OCI-LY1 (cell line): ENCODE measurements at regions not wholly inside any gene's neighbourhood (a gene's known extent, or its start where the extent isn't known, plus 50 kb on each side); places are given as distances from the start of the nearest gene placed in this dataset.

ENCODE experiments used
- H2AFZ ChIP-seq: fragments of 200-600 bp; sonication (generic), shearing (Covaris generic); 2 replicates; pipeline ENCODE4 v1.6.0; 2014; ENCODE audit warnings: antibody characterized with exemption, mild to moderate bottlenecking, low read length
- H3F3A ChIP-seq: fragments of 200-600 bp; sonication (generic), shearing (Covaris generic); 2 replicates; pipeline ENCODE4 v1.6.0; 2014; ENCODE audit warnings: mild to moderate bottlenecking, antibody characterized with exemption, low read length, moderate library complexity; ENCODE audit not compliant: insufficient read depth
- H3K27ac ChIP-seq: fragments of 200-600 bp; sonication (generic); 2 replicates; pipeline ENCODE4 v1.5.1; 2014; ENCODE audit warnings: low read length, mixed run types, mild to moderate bottlenecking, low read depth; ENCODE audit not compliant: poor library complexity, severe bottlenecking
- H3K27me3 ChIP-seq: fragments of 200-600 bp; sonication (generic); 2 replicates; pipeline ENCODE4 v1.6.0; 2014; ENCODE audit warnings: antibody characterized with exemption, mild to moderate bottlenecking, low read length, moderate library complexity; ENCODE audit not compliant: insufficient read depth
- H3K36me3 ChIP-seq: fragments of 200-600 bp; sonication (generic); 2 replicates; pipeline ENCODE4 v1.6.1; 2014; ENCODE audit warnings: mild to moderate bottlenecking, antibody characterized with exemption, low read length, moderate library complexity, mixed read lengths; ENCODE audit not compliant: insufficient read depth
- H3K4me1 ChIP-seq: fragments of 200-600 bp; sonication (generic); 2 replicates; pipeline ENCODE4 v1.5.1; 2014; ENCODE audit warnings: mild to moderate bottlenecking, low read length, moderate library complexity; ENCODE audit not compliant: insufficient read depth, severe bottlenecking
- H3K4me2 ChIP-seq: fragments of 200-600 bp; sonication (generic), shearing (Covaris generic); 2 replicates; pipeline ENCODE4 v1.6.1; 2014; ENCODE audit warnings: low read length
- H3K4me3 ChIP-seq: fragments of 200-600 bp; sonication (generic); 2 replicates; pipeline ENCODE4 v1.5.1; 2014; ENCODE audit warnings: low read length, low read depth, mild to moderate bottlenecking, mixed read lengths; ENCODE audit not compliant: poor library complexity, severe bottlenecking
- H3K79me2 ChIP-seq: fragments of 200-600 bp; shearing (Covaris generic); 2 replicates; pipeline ENCODE4 v1.6.1; 2016; ENCODE audit warnings: mixed run types, low read length, mixed read lengths; ENCODE audit not compliant: insufficient read depth
- H3K9ac ChIP-seq: fragments of 200-600 bp; sonication (generic), shearing (Covaris generic); 2 replicates; pipeline ENCODE4 v1.6.1; 2014; ENCODE audit warnings: mild to moderate bottlenecking, low read length, mixed read lengths
- H3K9me2 ChIP-seq: fragments of 200-600 bp; sonication (generic), shearing (Covaris generic); 2 replicates; pipeline ENCODE4 v1.6.1; 2014; ENCODE audit warnings: low read depth, mild to moderate bottlenecking, low read length, mixed read lengths
- H3K9me3 ChIP-seq: fragments of 200-600 bp; shearing (Covaris generic); 2 replicates; pipeline ENCODE4 v1.6.1; 2014; ENCODE audit warnings: low read length, mixed read lengths
- H4K20me1 ChIP-seq: fragments of 200-600 bp; sonication (generic), shearing (Covaris generic); 2 replicates; pipeline ENCODE4 v1.6.0; 2016; ENCODE audit warnings: mild to moderate bottlenecking, low read length; ENCODE audit not compliant: insufficient read depth
- EZH2 ChIP-seq: fragments of 200-600 bp; sonication (generic), shearing (Covaris generic); IDR thresholded peaks from 2 replicates; pipeline ENCODE4 v1.8.0; 2017; ENCODE audit warnings: borderline replicate concordance, mixed run types, mild to moderate bottlenecking, antibody characterized with exemption, low read length, moderate library complexity, mixed read lengths
- TF ChIP-seq, protein P1 (sequence below): fragments of 200-600 bp; sonication (generic), shearing (Covaris generic); IDR thresholded peaks from 2 replicates; pipeline ENCODE4 v1.5.1; 2017; ENCODE audit warnings: mild to moderate bottlenecking, antibody characterized with exemption, low read length, moderate library complexity, mixed read lengths

GRCh38 chr9:101796044-101796443, 57.6 kb upstream of the GRIN3A start:
- Histone ChIP-seq H3K27ac (no peak overlapping the region), H3K4me1 (no peaks in the 10 kb centered on the region), H3K4me2 (no peak overlapping the region), H3K36me3 (no peaks in the 10 kb centered on the region), H3K79me2 (no peaks in the 10 kb centered on the region), H3K9me3 (no peaks in the 10 kb centered on the region), H3K9ac (no peak overlapping the region), H4K20me1 (no peaks in the 10 kb centered on the region), H3K9me2 (no peaks in the 10 kb centered on the region), H3K4me3 (no peak overlapping the region), H3K27me3 (no peaks in the 10 kb centered on the region), H2AFZ (no peak overlapping the region), H3F3A (no peaks in the 10 kb centered on the region)
- no peak for TF ChIP-seq EZH2
- TF ChIP-seq, protein P1, sequence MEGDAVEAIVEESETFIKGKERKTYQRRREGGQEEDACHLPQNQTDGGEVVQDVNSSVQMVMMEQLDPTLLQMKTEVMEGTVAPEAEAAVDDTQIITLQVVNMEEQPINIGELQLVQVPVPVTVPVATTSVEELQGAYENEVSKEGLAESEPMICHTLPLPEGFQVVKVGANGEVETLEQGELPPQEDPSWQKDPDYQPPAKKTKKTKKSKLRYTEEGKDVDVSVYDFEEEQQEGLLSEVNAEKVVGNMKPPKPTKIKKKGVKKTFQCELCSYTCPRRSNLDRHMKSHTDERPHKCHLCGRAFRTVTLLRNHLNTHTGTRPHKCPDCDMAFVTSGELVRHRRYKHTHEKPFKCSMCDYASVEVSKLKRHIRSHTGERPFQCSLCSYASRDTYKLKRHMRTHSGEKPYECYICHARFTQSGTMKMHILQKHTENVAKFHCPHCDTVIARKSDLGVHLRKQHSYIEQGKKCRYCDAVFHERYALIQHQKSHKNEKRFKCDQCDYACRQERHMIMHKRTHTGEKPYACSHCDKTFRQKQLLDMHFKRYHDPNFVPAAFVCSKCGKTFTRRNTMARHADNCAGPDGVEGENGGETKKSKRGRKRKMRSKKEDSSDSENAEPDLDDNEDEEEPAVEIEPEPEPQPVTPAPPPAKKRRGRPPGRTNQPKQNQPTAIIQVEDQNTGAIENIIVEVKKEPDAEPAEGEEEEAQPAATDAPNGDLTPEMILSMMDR: no peak

GRCh38 chr9:101795147-101795546, 56.7 kb upstream of the GRIN3A start:
- Histone ChIP-seq H3K36me3 (no peaks in the 10 kb centered on the region), H3K79me2 (no peaks in the 10 kb centered on the region), H3K9me3 (no peaks in the 10 kb centered on the region), H3K9me2 (no peaks in the 10 kb centered on the region), H3K4me3 (no peak overlapping the region), H4K20me1 (no peaks in the 10 kb centered on the region), H3K27ac (no peak overlapping the region), H3K4me1 (no peaks in the 10 kb centered on the region), H3F3A (no peaks in the 10 kb centered on the region), H2AFZ (no peak overlapping the region), H3K27me3 (no peaks in the 10 kb centered on the region), H3K4me2 (no peak overlapping the region), H3K9ac (no peak overlapping the region)
- TF ChIP-seq, protein P1: no peak
- TF ChIP-seq EZH2: no peak

DNA sequence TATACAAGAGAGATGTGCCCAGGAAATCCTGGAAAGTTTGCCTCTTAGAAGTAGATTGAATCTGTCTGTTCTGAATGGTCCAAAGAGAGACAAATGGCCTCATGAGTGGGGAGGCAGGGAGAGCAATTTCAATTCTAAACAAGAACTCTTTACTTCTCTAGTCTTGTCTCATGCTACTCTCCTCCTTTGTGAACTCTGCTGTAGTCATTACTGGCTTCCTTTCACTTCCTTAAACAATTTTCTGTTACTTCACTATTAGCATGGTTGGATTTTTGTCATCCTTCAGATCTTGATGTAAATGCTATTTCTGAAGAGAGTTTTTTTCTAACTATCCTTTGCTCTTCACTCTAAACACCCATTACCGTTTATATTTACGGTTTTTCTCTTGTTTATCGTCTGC, 54.0 kb upstream of the GRIN3A start:
- H3K27ac ChIP-seq: no peak overlapping the region
- no peaks in the 10 kb centered on the region for H3K36me3 ChIP-seq
- TF ChIP-seq, protein P1: no peak
- H4K20me1 ChIP-seq: no peaks in the 10 kb centered on the region
- no peak overlapping the region for H2AFZ ChIP-seq
- no peaks in the 10 kb centered on the region for H3F3A ChIP-seq
- H3K27me3 ChIP-seq: no peaks in the 10 kb centered on the region
- H3K9me3 ChIP-seq: no peaks in the 10 kb centered on the region
- H3K4me2 ChIP-seq: no peak overlapping the region
- H3K9me2 ChIP-seq: no peaks in the 10 kb centered on the region
- no peaks in the 10 kb centered on the region for H3K79me2 ChIP-seq
- no peak overlapping the region for H3K4me3 ChIP-seq
- no peaks in the 10 kb centered on the region for H3K4me1 ChIP-seq
- H3K9ac ChIP-seq: no peak overlapping the region
